ENCODE measurements at regions not wholly inside any gene's neighbourhood (a gene's known extent, or its start where the extent isn't known, plus 50 kb on each side); places are given as distances from the start of the nearest gene placed in this dataset.

DNA sequence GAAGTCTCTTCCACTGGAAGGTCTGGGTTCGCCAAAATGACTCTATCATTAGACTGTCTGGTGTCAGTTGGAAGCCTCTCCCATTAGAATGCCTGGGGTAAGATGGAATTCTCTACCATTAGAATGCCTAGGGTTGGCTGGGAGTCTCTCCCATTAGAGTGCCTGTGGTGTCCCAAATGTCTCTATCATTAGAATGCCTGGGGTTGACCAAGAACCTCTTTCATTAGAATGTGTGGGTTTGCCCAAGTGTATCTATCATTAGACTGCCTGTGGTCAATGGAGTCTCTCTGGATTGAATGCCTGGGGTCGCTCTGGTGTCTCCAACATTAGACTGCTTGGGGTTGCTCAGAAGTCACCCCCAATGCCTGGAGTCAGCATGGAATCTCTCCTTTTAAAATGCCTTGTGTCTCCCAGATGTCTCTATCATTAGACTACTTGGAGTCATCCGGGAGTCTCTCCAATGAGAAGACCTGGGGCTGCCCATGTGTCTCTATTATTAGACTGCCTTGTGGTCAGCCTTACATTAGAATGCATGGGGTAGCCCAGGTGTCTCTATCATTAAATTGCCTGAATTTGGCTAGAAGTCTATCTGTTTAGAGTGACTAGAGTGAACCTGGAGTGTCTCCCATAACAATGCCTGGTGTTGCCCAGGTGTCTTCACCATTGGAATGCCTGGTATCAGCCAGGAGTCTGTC is 1518.4 kb downstream of the UQCRFS1 start:
- DNase-seq, result no peak

DNA sequence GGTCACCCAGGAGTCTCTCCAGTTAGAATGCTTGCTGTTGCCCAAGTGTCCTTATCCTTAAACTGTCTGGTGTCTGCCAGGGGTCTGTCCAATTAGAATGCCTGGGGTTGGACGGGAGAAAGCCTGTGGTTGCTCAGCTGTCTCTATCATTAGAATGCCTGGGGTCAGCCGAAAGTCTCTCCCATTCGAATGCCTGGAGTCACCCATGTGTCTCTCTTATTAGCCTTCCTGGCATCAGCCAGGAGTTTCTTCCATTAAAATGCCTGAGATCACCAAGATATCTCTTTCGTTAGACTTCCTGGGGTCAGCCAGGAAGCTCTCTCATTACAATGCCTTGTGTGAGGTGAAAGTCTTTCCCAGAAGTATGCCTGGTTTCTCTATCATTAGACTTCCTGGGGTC is 1521.0 kb downstream of the UQCRFS1 start:
- DNase-seq, result no peak

DNA sequence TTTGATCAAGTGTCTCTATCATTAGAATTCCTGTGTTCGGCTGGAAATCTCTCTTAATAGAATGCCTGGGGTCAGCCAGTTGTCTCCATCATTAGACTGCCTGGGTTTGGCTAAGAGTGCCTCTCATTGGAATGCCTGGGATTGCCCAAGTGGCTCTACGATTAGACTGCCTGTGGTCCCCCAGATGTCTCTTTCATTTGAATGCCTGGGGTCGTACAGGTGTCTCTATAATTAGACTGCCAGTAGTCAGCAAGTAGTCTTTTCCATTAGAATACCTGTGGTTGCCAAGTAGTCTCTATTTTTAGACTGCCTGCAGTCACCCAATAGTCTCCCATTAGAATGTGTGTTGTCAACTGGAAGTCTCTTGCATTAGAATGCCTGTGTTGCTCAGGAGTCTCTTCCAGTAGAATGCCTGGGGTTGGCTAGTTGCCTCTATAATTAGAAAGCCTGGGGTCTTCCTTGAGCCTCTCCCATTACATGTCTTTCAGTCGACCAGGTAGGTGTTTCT is 1523.2 kb downstream of the UQCRFS1 start:
- no peak for DNase-seq

DNA sequence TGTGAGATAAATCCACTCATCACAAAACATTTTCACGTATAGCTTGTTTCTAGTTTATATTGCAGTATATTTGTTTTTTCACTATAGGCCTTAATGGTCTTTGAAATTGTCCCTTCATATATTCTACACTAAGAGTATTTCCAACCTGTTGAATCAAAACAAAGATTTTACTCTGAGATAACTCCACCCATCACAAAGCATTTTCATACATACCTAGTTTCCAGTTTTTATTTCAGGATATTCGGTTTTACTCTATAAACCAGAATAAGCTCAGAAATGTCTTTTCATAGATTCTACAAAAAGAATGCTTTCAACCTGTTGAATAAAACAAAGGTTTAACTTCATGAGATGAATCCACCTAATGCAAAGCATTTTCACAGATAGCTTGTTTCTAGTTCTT is 1528.7 kb downstream of the UQCRFS1 start:
- no peak for DNase-seq

DNA sequence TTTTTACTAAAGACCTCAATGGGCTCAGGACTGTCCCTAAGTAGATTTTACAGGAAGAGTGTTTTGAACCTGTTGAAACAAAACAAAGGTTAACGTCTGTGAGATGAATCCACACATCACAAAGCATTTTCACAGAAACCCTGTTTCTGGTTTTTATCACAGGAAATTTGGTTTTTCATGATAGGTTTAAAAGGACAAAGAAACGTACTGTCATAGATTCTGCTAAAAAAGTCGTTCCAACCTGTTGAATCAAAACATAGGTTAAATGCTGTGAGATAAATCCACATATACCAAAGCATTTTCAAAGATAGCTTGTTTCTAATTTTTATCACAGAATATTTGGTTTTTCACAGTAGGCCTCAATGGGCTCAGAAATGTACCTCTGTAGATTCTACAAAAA is 1531.0 kb downstream of the UQCRFS1 start:
- no peak for DNase-seq

DNA sequence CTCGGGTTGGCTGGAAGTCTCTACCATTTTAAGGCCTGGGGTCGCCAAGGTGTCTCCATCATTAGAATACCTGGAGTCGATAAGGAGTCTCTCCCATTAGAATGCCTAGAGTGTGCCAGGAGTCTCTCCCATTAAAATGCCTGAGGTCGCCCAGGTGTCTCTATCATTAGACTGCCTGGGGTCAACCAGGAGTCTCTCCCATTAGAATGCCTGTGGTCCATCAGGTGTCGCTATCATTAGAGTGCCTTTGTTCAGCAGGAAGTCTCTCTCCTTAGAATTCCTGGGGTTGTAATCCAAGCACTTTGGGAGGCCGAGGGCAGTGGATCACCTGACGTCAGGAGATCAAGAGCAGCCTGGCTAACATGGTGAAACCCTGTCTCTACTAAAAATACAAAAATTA is 1533.0 kb downstream of the UQCRFS1 start:
- no peak for DNase-seq

DNA sequence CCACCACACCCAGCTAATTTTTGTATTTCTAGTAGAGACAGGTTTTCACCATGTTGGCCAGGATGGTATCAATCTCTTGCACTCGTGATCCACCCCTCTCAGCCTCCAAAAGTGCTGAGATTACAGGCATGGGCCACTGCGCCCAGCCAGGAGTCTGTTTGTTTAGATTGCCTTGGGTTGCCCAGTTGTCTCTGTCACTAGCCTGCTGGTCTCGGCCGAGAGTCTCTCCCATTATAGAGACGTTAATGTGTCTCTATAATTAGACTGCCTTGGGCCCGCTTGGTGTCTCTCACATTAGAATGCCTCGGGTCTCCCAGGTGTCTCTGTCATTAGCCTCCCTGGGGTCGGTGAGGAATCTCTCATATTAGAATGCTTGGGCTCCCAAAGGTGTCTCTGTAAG is 1533.6 kb downstream of the UQCRFS1 start:
- no peak for DNase-seq

DNA sequence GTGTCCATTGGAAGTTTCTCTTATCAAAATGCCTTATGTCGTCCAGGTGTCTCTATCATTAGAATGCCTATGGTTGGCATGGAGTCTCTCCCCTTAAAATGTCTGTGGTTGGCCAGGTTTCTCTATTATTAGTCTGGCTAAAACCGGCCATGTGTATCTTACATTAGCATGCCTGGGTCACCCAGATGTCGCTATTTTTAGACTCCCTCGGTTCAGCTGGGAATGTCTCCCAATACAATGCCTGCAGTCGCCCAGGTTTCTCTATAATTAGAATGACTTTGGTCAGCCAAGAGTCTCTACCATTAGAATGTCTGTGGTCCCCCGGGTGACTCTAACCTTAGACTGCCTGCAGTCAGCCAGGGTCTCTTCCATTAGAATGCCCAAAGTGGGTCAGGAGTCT is 1536.1 kb downstream of the UQCRFS1 start:
- no peak for DNase-seq

DNA sequence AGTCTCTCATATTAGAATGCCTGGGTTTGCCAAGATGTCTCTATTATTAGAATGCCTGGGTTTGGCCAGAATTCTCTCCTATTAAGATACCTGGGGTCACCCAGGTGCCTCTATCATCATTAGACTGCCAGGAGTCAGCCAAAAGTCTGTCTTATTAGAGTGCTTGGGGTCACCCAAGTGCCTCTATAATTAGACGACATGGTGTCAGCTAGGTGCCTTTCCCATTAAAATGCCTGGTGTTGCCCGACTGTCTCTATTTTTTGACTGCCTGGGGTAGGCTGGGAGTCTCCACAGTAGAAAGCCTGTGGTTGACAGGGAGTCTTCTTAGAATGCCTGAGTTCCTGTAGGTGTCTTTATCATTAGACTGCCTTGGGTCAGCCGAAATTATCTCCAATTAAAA is 1536.6 kb downstream of the UQCRFS1 start:
- no peak for DNase-seq

DNA sequence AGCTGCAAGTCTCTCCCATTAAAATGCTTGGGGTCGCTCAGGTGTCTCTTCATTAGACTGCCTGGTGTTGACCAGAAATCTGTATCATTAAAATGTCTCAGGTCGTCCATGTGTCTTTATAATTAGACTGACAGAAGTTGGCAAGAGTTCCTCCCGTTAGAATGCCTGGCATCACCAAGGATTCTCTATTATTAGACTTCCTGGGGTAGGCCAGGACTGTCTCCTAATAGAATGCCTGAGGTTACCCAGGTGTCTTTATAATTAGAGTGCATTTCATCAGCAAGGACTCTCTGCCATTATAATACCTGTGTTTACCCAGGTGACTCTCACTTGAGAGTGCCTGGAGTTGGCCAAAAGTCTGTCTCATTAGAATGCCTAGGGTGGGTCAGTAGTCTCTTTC is 1537.2 kb downstream of the UQCRFS1 start:
- DNase-seq, result no peak

DNA sequence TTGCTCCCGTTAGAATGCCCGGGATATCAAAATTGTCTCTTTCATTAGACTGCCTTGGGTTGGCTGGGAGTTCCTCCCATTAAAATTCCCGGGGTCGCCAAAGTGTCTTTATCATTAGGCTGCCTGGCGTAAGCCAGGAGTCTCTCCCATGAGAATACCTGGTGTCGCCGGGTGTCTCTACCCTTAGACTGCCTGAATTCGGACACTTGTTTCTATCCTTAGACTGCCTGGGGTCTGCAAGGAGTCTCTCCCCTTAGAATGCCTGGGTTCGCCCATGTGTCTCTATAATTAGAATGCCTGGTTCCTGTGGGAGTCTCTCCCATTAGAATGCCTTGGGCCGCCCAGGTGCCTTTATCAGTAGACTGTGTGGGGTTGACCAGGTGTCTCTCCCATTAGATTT is 1538.2 kb downstream of the UQCRFS1 start:
- no peak for DNase-seq

DNA sequence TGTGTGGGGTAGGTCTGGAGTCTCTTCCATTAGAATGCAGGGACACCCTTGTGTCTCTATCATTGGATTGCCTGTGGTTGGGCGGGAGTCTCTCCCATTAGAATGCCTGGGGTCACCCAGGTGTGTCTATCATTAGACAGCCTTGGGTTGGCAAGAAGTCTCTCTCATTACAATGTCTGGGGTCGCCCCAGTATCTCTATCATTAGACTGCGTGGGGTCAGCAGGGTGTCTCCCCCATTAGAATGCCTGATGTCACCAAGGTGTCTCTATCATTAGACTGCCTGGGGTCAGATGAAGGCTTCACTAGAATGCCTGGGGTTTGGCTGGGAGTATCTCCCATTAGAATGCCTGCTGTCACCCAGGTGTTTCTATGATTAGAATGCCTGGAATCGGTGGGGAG is 1539.0 kb downstream of the UQCRFS1 start:
- no peak for DNase-seq

DNA sequence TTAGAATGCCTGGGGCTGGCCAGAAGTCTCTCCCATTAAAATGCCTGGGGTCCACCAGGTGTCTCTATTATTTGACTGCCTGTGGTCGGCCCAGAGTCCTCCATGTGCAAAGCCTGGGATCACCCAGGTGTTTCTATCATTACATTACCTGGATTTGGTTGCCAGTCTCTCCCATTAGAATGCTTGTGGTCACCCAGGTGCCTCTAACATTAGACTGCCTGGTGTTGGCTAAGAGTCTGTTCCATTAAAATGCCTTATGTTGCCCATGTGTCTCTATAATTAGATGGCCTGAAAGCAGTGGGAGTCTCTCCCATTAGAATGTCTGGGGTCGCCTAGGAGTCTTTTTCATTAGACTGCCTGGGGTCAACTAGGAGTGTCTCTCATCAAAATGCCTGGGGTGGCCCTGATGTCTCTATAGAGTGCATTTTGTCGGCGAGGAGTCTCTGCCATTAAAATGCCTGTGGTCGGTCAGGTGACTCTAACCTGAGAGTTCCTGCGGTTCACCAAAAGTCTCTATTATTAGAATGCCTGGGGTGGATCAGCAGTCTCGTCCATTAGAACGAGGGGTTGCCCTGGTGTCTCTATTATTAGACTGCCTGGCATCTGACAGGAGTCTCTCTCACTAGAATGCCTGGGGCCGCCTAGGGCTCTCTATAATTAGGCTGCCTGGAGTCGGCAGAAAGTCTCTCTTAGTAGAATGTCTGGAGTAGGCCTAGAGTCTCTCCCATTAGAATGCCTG is 1540.5 kb downstream of the UQCRFS1 start:
- DNase-seq, result no peak

DNA sequence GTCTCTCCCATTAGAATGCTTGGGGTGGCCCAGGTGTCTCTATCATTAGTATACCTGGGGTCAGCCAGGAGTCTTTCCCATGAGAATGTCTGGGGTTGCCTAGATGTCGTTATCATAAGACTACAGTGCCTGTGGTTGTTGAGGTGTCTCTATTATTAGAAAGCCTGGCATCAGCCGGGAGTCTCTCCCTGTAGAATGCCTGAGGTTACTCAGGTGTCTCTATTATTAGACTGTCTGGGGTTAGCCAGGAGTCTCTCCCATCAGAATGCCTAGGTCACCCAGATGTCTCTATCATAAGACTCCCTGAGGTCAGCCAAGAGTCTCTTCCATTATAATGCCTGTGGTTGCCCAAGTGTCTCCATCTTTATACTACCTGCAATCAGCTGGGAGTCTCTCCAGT is 1541.1 kb downstream of the UQCRFS1 start:
- no peak for DNase-seq

DNA sequence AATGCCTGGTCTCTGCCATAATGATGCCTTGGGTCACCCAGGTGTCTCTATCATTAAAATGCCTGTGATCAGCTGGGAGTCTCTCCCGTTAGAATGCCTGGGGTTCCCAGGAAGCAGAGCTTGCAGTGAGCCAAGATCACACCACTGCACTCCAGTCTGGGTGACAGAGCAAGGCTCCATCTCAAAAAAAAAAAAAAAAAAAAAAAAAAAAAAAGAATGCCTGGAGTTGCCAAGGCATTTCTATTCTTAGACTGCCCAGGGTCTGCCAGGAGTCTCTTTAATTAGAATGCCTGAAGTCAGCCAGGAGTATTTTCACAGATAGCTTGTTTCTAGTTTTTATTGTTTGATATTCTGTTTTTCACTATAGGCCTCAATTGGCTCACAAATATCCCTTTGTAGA is 1552.5 kb downstream of the UQCRFS1 start:
- no peak for DNase-seq

DNA sequence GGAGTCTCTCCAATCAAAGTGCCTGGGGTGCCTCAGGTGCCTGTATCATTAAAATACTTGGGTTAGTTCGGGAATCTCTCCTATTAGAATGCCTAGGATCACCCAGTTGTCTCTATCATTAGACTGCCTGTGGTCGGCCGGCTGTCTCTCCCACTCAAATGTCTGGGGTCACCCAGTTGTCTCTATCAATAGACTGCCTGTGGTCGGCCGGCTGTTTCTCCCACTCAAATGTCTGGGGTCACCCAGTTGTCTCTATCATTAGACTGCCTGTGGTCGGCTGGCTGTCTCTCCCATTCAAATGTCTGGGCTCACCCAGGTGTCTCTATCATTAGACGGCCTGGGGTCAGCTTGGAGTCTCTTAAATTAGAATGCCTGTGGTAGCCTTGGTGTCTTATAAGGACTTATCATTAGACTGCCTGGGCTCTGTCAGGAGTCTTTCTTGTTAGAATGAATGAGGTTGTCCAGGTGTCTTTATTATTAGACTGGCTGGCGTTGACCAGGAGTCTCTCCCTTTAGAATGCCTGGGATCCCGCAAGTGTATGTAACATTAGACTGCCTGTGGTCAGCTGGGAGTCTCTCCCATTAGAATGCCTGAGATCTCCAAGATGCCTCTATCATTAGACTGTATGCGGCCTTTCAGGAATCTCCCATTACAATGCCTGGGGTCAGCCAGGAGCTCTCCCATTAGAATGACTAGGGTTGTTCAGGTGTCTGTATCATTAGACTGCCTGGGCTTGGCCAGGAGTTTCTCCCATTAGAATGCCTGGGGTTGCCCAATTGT is 1555.5 kb downstream of the UQCRFS1 start:
- no peak for DNase-seq

DNA sequence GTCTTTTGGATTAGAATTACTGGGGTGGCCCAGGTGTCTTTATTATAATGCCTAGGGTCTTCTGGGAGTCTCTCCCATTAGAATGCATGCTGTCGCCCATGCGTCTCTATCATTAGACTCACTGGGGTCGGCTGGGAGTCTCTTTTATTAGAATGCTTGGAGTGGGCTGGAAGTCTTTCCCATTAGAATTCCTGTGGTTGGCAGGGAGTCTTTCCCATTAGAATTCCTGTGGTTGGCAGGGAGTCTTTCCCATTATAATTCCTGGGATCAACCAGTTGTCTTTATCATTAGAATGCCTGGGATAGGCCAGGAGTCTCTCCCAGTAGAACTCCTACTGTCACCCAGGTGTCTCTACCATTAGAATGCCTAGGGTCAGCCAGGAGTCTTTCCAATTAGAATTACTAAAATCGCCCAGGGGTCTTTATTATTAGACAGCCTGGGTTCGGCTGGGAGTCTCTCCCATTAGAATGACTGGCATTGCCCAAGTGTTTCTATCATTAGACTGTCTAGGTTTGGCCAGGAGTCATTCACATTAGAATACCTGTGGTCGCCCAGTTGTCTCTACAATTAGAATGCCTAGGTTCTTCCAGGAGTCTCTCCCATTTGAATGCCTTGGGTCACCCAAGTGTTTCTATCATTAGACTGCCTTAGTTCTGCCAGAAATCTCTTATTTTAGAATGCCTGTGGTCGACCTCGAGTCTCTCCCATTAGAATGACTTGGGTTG is 1558.5 kb downstream of the UQCRFS1 start:
- no peak for DNase-seq

DNA sequence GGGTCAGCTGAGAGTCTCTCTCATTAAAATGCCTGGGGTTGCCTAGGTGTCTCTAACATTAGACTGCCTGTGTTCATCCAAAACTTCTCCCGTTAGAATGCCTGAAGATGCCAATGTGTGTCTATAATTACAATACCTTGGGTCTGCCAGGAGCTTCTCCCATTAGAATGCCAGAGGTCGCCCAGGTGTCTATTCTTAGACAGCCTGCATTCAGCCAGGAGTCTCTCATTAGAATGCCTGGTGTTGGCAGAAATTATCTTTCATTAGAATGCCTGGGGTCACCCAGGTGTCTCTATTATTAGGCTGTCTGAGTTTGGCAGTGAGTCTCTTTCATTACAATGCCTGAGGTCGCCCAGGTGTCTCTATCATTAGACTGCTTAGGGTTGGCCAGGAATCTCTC is 1560.2 kb downstream of the UQCRFS1 start:
- DNase-seq, result no peak

DNA sequence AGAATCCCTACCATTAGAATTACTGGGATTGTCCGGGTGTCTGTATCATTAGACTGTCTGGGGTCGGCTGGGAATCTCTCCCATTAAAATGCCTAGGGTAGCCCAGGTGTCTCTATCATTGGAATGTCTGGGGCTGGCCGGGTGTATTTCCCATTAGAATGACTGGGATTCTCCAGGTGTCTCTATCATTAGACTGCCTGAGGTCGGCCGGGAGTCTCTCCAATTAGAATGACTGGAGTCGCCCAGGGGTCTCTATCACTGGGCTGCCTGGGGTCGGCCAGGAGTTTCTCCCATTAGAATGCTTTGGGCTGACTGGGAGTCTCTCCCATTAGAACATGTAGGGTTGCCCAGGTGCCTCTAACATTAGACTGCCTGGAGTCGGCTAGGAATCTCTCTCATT is 1560.7 kb downstream of the UQCRFS1 start:
- DNase-seq, result no peak

DNA sequence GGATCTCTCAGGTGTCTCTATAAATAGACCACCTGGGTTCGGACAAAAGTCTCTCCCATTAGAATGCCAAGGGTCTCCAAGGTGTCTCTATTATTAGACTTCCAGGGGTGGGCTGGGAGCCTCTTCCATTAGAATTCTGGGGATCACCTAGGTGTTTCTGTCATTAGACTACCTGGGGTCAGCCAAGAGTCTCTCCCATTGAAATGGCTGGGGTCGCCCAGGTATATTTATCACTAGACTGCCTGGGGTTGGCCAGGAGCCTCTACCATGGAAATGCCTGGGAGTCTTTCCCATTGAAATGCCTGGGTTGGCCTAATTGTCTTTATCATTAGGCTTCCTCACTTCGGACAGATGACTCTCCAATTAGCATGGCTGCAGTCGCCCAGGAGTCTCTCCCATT is 1565.5 kb downstream of the UQCRFS1 start:
- DNase-seq, result no peak

DNA sequence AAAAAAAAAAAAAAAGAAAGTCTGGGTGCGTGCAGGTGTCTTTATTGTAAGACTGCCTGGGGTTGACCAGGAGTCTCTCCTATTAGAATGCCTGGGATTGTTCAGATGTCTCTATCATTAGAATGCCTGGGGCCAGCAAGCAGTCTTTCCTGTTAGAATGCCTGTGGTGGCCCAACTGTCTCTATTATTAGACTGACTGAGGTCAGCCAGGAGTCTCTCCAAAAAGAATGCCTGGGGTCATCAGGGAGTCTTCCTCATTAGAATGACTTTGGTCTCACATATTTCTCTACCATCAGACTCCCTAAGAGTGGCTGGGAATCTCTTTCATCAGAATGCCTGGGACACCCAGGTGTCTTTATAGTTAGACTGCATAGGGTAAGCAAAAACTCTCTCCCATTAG is 1577.5 kb downstream of the UQCRFS1 start:
- no peak for DNase-seq

DNA sequence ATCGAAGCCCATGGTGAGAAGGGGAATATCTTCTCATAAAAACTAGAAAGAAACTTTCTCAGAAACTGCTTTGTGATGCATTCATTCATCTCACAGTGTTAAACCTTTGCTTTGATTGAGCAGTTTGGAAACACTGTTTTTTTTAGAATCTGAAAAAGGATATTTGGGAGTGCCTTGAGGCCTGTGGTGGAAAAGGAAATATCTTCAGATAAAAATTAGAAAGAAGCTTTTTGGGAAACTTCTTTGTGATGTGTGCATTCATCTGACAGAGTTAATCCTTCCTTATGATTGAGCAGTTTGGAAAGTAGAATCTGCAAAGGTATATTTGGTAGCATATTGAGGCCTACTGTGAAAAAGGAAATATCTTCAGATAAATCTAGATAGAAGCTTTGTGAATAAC is 1594.9 kb downstream of the UQCRFS1 start:
- no peak for DNase-seq

DNA sequence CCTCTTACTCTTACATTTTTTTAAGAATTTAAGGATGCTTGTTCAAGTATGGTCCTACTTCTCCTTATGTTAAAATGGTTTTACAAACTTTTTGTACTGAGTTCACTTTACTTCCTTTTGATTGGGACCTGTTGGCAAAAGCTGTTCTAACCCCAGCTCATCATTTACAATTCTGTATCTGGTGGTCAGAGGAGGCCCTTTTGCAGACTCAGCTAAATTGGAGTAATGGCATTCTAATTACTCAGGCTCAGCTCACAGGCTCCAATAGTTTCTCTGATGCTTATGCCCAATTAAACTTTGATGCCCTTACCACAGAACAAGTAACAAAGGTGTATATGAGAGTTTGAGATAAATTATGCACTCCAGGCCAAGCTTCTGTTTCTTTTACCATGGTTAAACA is 1632.0 kb downstream of the UQCRFS1 start:
- no peak for DNase-seq
